ENCODE measurements at regions not wholly inside any gene's neighbourhood (a gene's known extent, or its start where the extent isn't known, plus 50 kb on each side); places are given as distances from the start of the nearest gene placed in this dataset.

DNA sequence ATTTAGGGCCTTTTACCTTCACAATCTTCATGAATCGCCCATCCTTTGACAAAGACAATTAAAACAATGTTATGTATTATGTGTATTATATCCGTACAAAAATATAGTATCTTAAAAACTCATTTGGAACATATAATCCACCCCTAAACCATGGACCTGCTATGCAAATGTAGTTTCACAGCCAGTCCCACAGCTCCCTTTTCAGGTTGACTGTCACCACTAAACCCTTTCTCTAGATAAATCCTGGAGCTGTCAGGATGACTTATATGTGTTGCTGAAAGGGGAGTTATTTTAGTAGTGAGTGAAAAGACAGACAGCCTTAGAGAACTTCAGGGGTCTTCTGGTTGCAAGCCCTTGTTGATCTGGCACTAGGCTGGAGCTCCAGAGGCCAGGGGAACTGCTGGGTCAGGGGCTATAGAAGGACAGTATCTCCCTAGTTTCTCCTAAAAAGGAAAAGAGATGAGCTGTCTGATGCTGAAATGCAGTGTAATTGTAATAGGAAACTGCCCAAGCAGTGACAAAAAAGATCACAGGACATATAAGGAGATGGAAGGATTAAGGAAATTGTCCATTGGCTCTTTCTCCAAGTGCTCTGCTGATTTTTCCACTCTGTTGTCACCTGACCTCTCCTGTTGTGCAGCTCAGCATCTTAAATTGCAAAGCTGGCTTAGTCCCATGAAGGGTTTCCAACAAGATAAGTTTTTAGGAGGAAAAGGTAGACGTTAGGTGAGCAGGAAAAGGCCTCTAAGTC is 127.7 kb downstream of the S1PR1 start:
- Histone ChIP-seq H3K79me2 (ENCODE audit: insufficient read depth, low read length) (no peaks in the 10 kb centered on the region), H4K20me1 (ENCODE audit: insufficient read depth, low read length) (no peaks in the 10 kb centered on the region), H3K9me3 (ENCODE audit: low read length) (no peaks in the 10 kb centered on the region), H3K27ac (ENCODE audit: extremely low read length, insufficient read depth, low read length) (no peak overlapping the region), H3K36me3 (replicated peaks in 1 of 2; ENCODE audit: control insufficient read depth in 1 of 2, insufficient read depth in 2 of 2, low read length in 2 of 2) (no peaks in the 10 kb centered on the region), H3K9ac (ENCODE audit: insufficient read depth, low read depth, low read length) (no peak overlapping the region), H3K4me3 (replicated peaks in 1 of 3; ENCODE audit: insufficient read depth in 1 of 3, low read depth in 2 of 3, low read length in 3 of 3) (no peak overlapping the region), H3K4me1 (ENCODE audit: insufficient read depth, low read length) (no peaks in the 10 kb centered on the region), H2AFZ (ENCODE audit: low read length) (no peak overlapping the region), H3K27me3 (ENCODE audit: control insufficient read depth in 1 of 2, insufficient read depth in 2 of 2, low read length in 2 of 2) (no peaks in the 10 kb centered on the region), H3K4me2 (ENCODE audit: low read depth, low read length) (no peak overlapping the region)
- TF ChIP-seq ZNF33B (CRISPR knock-in tag; IDR thresholded peaks at IDR 0.05) (no peak), ISX (CRISPR knock-in tag; conservative IDR thresholded peaks at IDR 0.05) (no peak), ZNF879 (CRISPR knock-in tag; IDR thresholded peaks at IDR 0.05) (no peak), EED (CRISPR knock-in tag; IDR thresholded peaks at IDR 0.05) (no peak), ZNF3 (CRISPR knock-in tag; IDR thresholded peaks at IDR 0.05) (no peak), KDM5A (IDR thresholded peaks at IDR 0.05; ENCODE audit: borderline replicate concordance, low read length) (no peak), YEATS2 (CRISPR knock-in tag; IDR thresholded peaks at IDR 0.05; ENCODE audit: borderline replicate concordance) (no peak), FUBP1 (CRISPR knock-in tag; IDR thresholded peaks at IDR 0.05; ENCODE audit: borderline replicate concordance) (no peak), SMAD3 (CRISPR knock-in tag; IDR thresholded peaks at IDR 0.05) (no peak), ZNF672 (CRISPR knock-in tag; IDR thresholded peaks at IDR 0.05) (no peak), ELF1 (CRISPR knock-in tag; IDR thresholded peaks at IDR 0.05) (no peak), ZNF446 (CRISPR knock-in tag; IDR thresholded peaks at IDR 0.05) (no peak), NR2F6 (IDR thresholded peaks at IDR 0.05) (no peak), NR2F6 (CRISPR knock-in tag; IDR thresholded peaks at IDR 0.05) (no peak), U2AF2 (IDR thresholded peaks at IDR 0.05; ENCODE audit: low read depth, low read length) (no peak)
- TF ChIP-seq, protein P1, sequence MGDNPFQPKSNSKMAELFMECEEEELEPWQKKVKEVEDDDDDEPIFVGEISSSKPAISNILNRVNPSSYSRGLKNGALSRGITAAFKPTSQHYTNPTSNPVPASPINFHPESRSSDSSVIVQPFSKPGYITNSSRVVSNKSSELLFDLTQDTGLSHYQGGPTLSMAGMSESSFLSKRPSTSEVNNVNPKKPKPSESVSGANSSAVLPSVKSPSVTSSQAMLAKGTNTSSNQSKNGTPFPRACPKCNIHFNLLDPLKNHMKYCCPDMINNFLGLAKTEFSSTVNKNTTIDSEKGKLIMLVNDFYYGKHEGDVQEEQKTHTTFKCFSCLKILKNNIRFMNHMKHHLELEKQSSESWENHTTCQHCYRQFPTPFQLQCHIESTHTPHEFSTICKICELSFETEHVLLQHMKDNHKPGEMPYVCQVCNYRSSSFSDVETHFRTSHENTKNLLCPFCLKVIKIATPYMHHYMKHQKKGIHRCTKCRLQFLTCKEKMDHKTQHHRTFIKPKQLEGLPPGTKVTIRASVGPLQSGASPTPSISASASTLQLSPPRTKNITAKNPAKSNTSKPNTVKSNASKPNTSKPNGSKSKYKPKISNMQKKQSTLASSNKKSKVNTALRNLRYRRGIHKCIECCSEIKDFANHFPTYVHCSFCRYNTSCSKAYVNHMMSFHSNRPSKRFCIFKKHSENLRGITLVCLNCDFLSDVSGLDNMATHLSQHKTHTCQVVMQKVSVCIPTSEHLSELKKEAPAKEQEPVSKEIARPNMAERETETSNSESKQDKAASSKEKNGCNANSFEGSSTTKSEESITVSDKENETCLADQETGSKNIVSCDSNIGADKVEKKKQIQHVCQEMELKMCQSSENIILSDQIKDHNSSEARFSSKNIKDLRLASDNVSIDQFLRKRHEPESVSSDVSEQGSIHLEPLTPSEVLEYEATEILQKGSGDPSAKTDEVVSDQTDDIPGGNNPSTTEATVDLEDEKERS (CRISPR knock-in tag; IDR thresholded peaks at IDR 0.05), result no peak
- TF ChIP-seq, protein P2, sequence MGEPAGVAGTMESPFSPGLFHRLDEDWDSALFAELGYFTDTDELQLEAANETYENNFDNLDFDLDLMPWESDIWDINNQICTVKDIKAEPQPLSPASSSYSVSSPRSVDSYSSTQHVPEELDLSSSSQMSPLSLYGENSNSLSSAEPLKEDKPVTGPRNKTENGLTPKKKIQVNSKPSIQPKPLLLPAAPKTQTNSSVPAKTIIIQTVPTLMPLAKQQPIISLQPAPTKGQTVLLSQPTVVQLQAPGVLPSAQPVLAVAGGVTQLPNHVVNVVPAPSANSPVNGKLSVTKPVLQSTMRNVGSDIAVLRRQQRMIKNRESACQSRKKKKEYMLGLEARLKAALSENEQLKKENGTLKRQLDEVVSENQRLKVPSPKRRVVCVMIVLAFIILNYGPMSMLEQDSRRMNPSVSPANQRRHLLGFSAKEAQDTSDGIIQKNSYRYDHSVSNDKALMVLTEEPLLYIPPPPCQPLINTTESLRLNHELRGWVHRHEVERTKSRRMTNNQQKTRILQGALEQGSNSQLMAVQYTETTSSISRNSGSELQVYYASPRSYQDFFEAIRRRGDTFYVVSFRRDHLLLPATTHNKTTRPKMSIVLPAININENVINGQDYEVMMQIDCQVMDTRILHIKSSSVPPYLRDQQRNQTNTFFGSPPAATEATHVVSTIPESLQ (CRISPR knock-in tag; conservative IDR thresholded peaks at IDR 0.05), result no peak
- TF ChIP-seq, protein P3, sequence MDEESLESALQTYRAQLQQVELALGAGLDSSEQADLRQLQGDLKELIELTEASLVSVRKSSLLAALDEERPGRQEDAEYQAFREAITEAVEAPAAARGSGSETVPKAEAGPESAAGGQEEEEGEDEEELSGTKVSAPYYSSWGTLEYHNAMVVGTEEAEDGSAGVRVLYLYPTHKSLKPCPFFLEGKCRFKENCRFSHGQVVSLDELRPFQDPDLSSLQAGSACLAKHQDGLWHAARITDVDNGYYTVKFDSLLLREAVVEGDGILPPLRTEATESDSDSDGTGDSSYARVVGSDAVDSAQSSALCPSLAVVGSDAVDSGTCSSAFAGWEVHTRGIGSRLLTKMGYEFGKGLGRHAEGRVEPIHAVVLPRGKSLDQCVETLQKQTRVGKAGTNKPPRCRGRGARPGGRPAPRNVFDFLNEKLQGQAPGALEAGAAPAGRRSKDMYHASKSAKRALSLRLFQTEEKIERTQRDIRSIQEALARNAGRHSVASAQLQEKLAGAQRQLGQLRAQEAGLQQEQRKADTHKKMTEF (CRISPR knock-in tag; IDR thresholded peaks at IDR 0.05), result no peak
- ChIA-PET CTCF (ENCODE audit: low intra/inter-chr PET ratio, low total read pairs) (no interaction called here), POLR2A (no interaction called here)
- no peak for DNase-seq (ENCODE audit: low spot score)
- intact Hi-C loops (cut with micrococcal nuclease; ENCODE audit: unreplicated experiment) (no loop called here), in situ Hi-C loops (cut with HindIII; ENCODE audit: extremely low pct_ligation_motif_present, low pct_unique_long_range_greater_than_20kb) (no loop called here)
- FAIRE-seq, result no peak
- no TSS peak for BruUV-seq (replicated peaks)
- WGBS (ENCODE audit: low lambda C conversion rate), result 19% methylated on average over 3 of the region's 3 CpGs
- no peak for ATAC-seq

Data from HepG2 (cell line).